ENCODE measurements at regions not wholly inside any gene's neighbourhood (a gene's known extent, or its start where the extent isn't known, plus 50 kb on each side); places are given as distances from the start of the nearest gene placed in this dataset.

DNA sequence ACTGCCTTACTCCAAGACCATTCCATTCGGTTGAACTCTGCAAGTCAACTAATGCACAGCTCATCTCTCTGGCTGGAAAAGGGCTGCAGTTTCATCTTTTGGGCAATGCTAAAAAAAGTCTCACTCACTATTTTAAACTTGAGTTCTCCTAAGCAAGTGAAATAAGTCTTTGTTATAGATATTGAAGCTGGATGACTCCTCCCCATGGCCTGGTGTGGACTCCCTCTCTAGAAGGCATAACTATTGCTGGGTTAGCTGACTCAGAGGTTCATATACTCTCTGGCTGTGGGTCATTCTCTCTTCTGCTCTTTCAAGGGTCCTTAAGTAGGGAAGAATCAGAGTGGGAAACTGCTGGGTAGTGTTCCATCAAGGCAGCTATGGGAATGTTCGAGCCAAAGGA lies 88.0 kb downstream of the XCL2 start:
- DNase-seq (ENCODE audit: low spot score) = peak; percentile 20

DNA sequence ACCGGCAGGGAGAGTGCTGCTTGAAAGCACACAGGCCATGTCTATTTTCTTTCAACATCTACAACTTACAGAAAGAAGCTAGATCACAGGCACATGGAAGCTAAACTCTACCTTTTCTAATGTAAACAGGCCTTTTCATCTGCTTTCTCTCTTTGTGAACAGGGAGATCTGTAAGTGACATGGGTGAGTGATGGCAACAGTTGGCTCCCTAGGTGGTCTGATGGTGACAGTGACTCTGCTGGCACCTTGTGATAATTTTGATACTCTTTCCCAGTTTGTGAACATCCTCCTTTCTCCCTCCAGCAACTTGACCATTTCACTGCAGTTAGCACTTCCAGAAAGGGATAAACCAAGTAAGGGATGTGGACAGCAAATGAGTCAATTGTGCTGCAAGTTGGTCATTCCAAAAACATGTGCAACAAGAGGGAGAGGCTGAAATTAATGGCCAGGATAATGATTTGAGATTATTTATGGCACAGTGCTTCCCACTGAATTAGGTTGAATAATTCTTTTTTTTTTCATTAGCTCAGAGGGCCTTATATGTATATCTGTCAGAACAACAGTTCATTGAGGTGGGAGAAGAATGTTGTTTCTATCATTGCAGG lies 89.5 kb downstream of the XCL2 start:
- peak; percentile 70 for DNase-seq (ENCODE audit: low spot score)

DNA sequence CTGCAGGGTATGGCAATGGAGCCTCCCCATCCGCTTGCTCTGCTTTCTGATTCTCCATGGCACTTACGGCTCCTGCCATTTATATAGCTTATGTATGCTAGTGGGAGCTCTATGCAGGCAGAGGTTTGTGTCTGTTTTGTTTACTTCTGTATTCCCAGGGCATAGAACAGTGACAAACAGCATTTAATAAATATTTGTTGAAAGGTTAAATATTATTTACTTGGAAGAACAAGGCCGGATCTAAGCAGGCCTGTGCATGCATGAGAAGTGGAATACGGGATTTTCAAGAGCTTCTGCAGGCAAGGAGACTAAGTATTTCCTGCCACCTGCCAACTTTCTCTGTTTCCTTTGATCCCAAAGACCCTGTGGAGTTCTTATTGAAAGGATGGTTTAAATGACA lies 90.7 kb downstream of the XCL2 start:
- no peak for DNase-seq (ENCODE audit: low spot score)

DNA sequence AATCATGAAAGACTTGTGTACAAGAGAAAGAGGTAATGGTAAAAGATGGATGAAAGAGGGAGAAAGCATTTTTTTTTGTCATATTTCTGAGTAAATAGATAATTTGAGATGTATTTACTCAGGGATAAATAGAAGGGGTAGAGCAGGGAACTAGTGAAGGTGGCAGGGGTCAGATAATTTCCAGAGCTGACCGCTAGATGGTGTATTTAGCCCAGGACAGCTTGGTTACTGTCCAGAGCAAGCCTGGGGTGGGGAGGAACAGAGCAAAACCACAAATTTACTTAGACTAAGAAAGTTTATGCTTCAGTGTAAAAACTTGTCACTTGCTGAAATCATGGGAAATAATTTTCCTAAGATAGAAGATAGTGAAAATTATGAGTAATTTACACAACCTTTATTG lies 91.5 kb downstream of the XCL2 start:
- DNase-seq (ENCODE audit: low spot score) = no peak

DNA sequence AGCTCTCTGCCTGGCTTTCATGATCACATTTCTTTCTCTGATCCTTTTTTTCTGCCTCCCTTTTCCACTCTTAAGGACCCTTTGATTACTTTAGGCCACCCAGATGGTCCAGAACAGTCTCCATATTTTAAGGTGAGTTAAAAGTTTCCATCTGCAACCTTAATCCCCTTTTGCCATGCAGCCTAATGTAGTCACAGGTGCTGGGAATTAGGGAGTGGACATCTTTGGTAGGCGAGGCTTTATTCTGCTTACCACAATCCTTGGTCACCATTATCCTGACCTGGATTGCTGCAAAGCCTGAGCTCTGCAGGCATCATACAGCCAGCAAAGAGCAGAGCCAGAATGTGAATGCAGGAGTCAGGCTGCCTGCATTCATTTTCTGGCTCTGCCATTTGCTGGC lies 95.9 kb downstream of the XCL2 start:
- DNase-seq (ENCODE audit: low spot score) = no peak

DNA sequence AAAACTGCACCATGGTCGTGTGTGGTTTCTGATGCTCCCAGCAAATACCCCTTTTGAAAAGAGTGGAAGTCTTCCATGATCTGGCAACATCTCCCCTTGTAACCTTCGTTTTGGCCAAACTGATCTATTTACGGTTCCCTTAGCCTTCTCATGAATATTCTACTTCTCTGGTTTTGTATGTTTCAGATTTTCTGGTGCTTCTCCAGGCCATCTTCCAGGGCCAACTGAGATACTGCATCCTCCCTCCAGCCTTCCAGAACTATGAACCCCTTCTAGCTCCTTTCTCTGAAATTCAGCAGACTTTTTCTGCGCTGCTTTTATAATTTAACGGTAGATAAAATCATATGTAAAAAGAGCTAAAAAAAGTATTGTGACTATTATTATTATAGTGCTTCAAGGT lies 97.7 kb downstream of the XCL2 start:
- DNase-seq (ENCODE audit: low spot score) = no peak

DNA sequence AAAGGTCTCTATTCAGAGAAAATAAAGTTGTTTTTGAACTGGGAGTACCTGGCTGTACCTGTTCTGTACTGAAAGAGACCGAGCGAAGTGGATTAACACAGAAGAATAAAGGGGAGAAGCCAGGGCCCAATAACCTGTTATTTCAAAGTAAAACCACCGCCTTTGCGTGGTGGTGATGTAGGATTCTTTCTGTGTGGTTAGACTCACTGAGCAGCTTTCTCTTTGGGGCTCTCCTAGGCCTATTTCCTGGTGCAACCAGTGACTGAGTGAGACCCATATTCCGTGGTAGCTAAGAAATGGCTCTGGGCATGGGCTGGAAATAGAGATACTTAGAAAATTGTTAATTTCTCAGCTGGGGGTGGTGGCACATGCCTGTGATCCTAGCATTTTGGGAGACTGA lies 99.9 kb downstream of the XCL2 start:
- DNase-seq (ENCODE audit: low spot score) = no peak

- no peak for DNase-seq (ENCODE audit: low spot score)
Observed at GRCh38 chr1:168443356-168443755, 100.4 kb downstream of the XCL2 start.

- DNase-seq (ENCODE audit: low spot score) = no peak
Observed at GRCh38 chr1:168442931-168443330, 100.9 kb downstream of the XCL2 start.

GRCh38 chr1:168441745-168442144 lies 102.1 kb downstream of the XCL2 start:
- peak; percentile 41 for DNase-seq (ENCODE audit: low spot score)

DNA sequence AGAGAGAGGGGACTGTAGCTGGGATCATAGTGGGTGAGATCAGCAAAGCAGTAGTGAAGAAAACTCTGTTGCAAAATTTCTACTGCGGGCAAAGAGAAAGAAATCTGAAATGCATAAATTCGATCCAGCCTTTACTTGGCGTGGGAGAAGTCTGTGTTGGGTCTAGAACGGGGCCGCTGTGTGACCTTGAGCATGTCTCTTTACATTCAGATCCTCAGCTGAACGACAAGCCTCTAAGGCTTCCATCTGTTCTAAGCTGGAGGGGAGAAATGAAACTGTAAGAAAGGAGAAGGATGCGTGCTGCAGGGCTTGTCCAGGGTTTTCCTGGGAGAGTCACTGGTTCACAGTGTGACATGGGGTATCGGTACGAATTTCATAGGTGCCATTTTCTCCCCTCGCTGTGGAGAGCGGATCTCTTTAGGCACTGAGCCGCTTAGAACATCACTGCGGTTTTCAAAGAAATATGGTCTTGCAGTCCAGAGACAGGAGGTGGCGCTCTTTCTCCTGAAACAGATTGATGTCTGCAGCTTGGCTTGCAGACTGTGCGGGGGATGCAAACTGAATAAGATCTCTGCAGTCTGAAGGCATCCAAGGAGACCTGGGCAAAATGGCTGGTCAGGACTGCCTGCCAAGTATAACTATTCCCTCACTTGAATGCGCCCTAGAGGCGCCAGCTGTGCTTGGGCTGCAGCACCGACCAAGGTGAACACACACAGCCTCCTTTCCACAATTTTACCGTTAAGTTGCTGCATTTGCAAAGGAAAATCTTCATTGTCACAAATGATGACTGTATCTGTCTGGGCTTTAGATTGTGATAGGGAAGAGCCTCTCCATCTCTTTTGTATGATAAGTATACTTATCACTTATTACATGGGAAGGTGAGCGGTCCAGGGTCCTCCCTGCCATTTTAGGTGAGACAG lies 104.1 kb downstream of the XCL2 start:
- DNase-seq (ENCODE audit: low spot score) = peak; percentile 84

- DNase-seq (ENCODE audit: low spot score) = no peak
Observed at GRCh38 chr1:168438626-168439025, 105.2 kb downstream of the XCL2 start.

- DNase-seq (ENCODE audit: low spot score) = no peak
Observed at GRCh38 chr1:168437821-168438220, 106.0 kb downstream of the XCL2 start.

GRCh38 chr1:168435439-168435838 lies 108.4 kb downstream of the XCL2 start:
- DNase-seq (ENCODE audit: low spot score) = no peak

- DNase-seq (ENCODE audit: low spot score) = no peak
Observed at GRCh38 chr1:168433238-168433637, 110.6 kb downstream of the XCL2 start.

- no peak for DNase-seq (ENCODE audit: low spot score)
Observed at GRCh38 chr1:168431882-168432281, 111.9 kb downstream of the XCL2 start.

- no peak for DNase-seq (ENCODE audit: low spot score)
Observed at GRCh38 chr1:168430321-168430720, 113.5 kb downstream of the XCL2 start.

GRCh38 chr1:168428063-168428731 lies 115.6 kb downstream of the XCL2 start:
- peak; percentile 34 for DNase-seq (ENCODE audit: low spot score)

- no peak for DNase-seq (ENCODE audit: low spot score)
Observed at GRCh38 chr1:168427051-168427450, 116.7 kb downstream of the XCL2 start.

DNA sequence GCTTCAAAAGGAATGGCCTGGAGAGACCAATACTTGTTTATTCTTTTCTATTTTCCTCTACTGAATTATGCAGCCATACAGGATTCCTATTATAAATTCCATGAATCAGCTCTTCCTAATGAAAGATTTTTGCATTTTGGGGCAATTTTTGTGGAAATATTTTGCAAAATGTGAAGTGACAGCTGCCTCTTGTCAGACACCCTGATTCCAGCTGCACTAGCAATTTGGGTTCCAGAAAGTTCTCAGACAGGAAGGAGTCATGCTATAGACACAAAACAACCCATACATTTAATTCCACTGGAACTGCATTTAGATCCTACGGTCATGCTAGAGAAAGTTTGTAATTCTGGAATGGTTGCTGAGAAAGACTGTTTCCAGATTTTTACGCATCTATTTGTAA lies 119.5 kb downstream of the XCL2 start:
- DNase-seq (ENCODE audit: low spot score) = no peak

DNA sequence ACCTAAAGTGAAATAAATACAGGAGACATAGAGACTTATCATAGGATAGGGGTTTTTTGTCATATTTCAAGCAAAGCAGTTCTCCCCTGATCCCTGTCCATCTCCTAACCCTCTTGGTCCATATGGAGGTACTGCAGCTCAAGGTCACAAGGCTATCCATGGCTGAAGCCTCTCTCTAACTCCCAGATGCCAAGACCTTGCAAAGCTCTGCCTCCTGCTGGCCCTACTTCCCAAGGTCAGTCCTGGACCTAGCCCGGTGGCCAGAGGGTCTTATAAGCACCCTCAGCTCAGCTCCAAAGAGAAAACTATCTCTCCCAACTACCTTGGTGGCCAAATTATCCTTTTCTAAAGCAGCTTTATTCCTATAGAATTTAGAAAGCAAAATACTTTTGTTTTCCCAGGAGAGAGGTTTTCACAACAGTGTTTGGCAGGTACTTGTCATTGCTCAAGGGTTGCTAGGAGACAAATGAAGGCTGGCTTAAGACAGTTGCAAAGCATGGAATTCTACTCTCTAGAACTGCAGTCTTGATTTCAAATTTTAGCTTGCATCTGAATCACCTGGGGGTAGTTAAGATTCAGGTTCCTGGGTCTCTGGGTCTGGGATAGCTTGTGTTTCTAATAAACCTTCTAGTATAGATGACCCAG lies 121.5 kb downstream of the XCL2 start:
- DNase-seq (ENCODE audit: low spot score) = no peak

GRCh38 chr1:168421399-168422004 lies 122.3 kb downstream of the XCL2 start:
- no peak for DNase-seq (ENCODE audit: low spot score)
